Keratinocyte (primary cell): ENCODE measurements at regions not wholly inside any gene's neighbourhood (a gene's known extent, or its start where the extent isn't known, plus 50 kb on each side); places are given as distances from the start of the nearest gene placed in this dataset.

ENCODE experiments used
- DNase-seq: peaks from one replicate; pipeline ENCODE4 v3.0.0-alpha.2; 2011; ENCODE audit warnings: low read depth, missing footprints, low spot score
- FAIRE-seq: peaks from 2 replicates; lab custom pipeline; 2011; peaks lifted over from hg19 to GRCh38; lab: Jason Lieb, UNC
- H2AFZ ChIP-seq: 2 replicates; pipeline ENCODE4 v1.6.0; 2012; ENCODE audit warnings: low read length, control low read depth, inconsistent platforms; ENCODE audit not compliant: control insufficient read depth
- H3K27ac ChIP-seq: 2 replicates; pipeline ENCODE4 v1.5.1; 2011; ENCODE audit warnings: low read length; ENCODE audit not compliant: control insufficient read depth, insufficient read depth
- H3K27me3 ChIP-seq: 3 replicates; pipeline ENCODE4 v1.6.0; 2011; ENCODE audit warnings: low read length; ENCODE audit not compliant: control insufficient read depth, insufficient read depth; ENCODE audit errors: extremely low read depth
- H3K36me3 ChIP-seq, 2 experiments: 2 replicates in 1 of 2; 3 replicates in 1 of 2; pipeline ENCODE4 v1.5.1; 2011; ENCODE audit warnings: low read length in 2 of 2, mild to moderate bottlenecking in 1 of 2; ENCODE audit not compliant: control insufficient read depth in 2 of 2, insufficient read depth in 2 of 2; ENCODE audit errors: extremely low read depth in 1 of 2
- H3K4me1 ChIP-seq: 3 replicates; pipeline ENCODE4 v1.5.1; 2011; ENCODE audit warnings: low read length; ENCODE audit not compliant: control insufficient read depth, insufficient read depth; ENCODE audit errors: extremely low read depth
- H3K4me2 ChIP-seq: 3 replicates; pipeline ENCODE4 v1.6.0; 2011; ENCODE audit warnings: low read depth, low read length; ENCODE audit not compliant: control insufficient read depth, insufficient read depth; ENCODE audit errors: extremely low read depth
- H3K4me3 ChIP-seq, 3 experiments: fragments of 200-600 bp in 1 of 3; sonication (generic) in 1 of 3; 2 replicates in 2 of 3; 3 replicates in 1 of 3; pipeline ENCODE4 v1.5.1; 2011 to 2016; ENCODE audit warnings: low read length in 3 of 3, mild to moderate bottlenecking in 3 of 3, control low read depth in 2 of 3, inconsistent platforms in 1 of 3, low read depth in 1 of 3, mixed read lengths in 1 of 3, mixed run types in 1 of 3, moderate library complexity in 1 of 3; ENCODE audit not compliant: control insufficient read depth in 2 of 3, insufficient read depth in 2 of 3; ENCODE audit errors: extremely low read depth in 1 of 3
- H3K79me2 ChIP-seq: 2 replicates; pipeline ENCODE4 v1.6.0; 2012; ENCODE audit warnings: low read length; ENCODE audit not compliant: control insufficient read depth, insufficient read depth
- H3K9ac ChIP-seq: 3 replicates; pipeline ENCODE4 v1.6.0; 2011; ENCODE audit warnings: low read length; ENCODE audit not compliant: control insufficient read depth, insufficient read depth; ENCODE audit errors: extremely low read depth
- H3K9me1 ChIP-seq: 3 replicates; pipeline ENCODE4 v1.6.0; 2011; ENCODE audit warnings: low read length; ENCODE audit not compliant: control insufficient read depth, insufficient read depth; ENCODE audit errors: extremely low read depth
- H3K9me3 ChIP-seq: 2 replicates; pipeline ENCODE4 v1.5.1; 2012; ENCODE audit warnings: low read depth, low read length; ENCODE audit not compliant: control insufficient read depth
- H4K20me1 ChIP-seq: 3 replicates; pipeline ENCODE4 v1.6.0; 2011; ENCODE audit warnings: low read length; ENCODE audit not compliant: control insufficient read depth, insufficient read depth; ENCODE audit errors: extremely low read depth
- EZH2 ChIP-seq: IDR thresholded peaks from one replicate; pipeline ENCODE4 v1.6.1; 2012; ENCODE audit warnings: inconsistent platforms, mild to moderate bottlenecking, low read length, moderate library complexity
- dilution Hi-C: fragments of 300-500 bp; cut with MboI; formaldehyde crosslinking; loops from one replicate; pipeline ENCODE4 v1.7.0; 2020; ENCODE audit warnings: low sequenced_read_pairs; ENCODE audit not compliant: extremely low pct_ligation_motif_present
- TF ChIP-seq, protein P1 (sequence below), 3 experiments: IDR thresholded peaks in 1 of 3; conservative IDR thresholded peaks in 1 of 3; optimal IDR thresholded peaks in 1 of 3; 2 replicates in 2 of 3; 3 replicates in 1 of 3; pipeline versions ENCODE3 to v1.5.1; 2011; ENCODE audit warnings: low read length in 3 of 3, mild to moderate bottlenecking in 3 of 3, moderate library complexity in 2 of 3, control low read depth in 1 of 3, inconsistent platforms in 1 of 3; ENCODE audit not compliant: insufficient read depth in 2 of 3; ENCODE audit errors: extremely low read depth in 1 of 3

- no peak overlapping the region for H2AFZ ChIP-seq
- no peaks in the 10 kb centered on the region for H3K36me3 ChIP-seq
- H3K27me3 ChIP-seq = no peaks in the 10 kb centered on the region
- dilution Hi-C loops = no loop called here
- H3K27ac ChIP-seq = no peak overlapping the region
- FAIRE-seq = no peak
- H3K9ac ChIP-seq = no peak overlapping the region
- no peak for DNase-seq
- no peaks in the 10 kb centered on the region for H3K9me3 ChIP-seq
- TF ChIP-seq EZH2 = no peak
- TF ChIP-seq, protein P1, sequence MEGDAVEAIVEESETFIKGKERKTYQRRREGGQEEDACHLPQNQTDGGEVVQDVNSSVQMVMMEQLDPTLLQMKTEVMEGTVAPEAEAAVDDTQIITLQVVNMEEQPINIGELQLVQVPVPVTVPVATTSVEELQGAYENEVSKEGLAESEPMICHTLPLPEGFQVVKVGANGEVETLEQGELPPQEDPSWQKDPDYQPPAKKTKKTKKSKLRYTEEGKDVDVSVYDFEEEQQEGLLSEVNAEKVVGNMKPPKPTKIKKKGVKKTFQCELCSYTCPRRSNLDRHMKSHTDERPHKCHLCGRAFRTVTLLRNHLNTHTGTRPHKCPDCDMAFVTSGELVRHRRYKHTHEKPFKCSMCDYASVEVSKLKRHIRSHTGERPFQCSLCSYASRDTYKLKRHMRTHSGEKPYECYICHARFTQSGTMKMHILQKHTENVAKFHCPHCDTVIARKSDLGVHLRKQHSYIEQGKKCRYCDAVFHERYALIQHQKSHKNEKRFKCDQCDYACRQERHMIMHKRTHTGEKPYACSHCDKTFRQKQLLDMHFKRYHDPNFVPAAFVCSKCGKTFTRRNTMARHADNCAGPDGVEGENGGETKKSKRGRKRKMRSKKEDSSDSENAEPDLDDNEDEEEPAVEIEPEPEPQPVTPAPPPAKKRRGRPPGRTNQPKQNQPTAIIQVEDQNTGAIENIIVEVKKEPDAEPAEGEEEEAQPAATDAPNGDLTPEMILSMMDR (optimal IDR thresholded peaks at IDR 0.05 in 1 of 3, IDR thresholded peaks at IDR 0.05 in 1 of 3, conservative IDR thresholded peaks at IDR 0.05 in 1 of 3; ENCODE audit: extremely low read depth in 1 of 3, insufficient read depth in 2 of 3, low read length in 3 of 3) = no peak
- H3K4me3 ChIP-seq = no peak overlapping the region
- H4K20me1 ChIP-seq = no peaks in the 10 kb centered on the region
- no peaks in the 10 kb centered on the region for H3K4me1 ChIP-seq
- no peaks in the 10 kb centered on the region for H3K9me1 ChIP-seq
- H3K79me2 ChIP-seq = no peaks in the 10 kb centered on the region
- no peak overlapping the region for H3K4me2 ChIP-seq
These were observed 430.5 kb upstream of the RORB start for GRCh38 chr9:74066605-74067004.

DNA sequence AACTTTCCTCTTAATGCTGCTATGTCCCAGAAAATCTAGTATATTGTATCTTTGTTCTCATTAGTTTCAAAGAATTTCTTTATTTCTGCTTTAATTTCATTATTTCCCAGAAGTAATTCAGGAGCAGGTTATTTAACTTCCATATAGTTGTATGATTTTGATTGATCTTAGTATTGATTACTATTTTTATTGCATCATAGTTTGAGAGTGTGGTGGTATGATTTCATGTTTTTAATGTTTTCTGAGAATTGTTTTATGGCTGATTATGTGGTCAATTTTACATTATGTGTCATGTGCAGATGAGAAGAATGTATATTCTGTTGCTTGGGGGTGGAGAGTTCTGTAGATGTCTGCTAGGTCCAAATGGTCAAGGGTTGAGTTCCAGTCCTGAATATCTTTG, 425.6 kb upstream of the RORB start:
- no peaks in the 10 kb centered on the region for H3K36me3 ChIP-seq
- no peaks in the 10 kb centered on the region for H3K9me1 ChIP-seq
- H3K4me3 ChIP-seq = no peak overlapping the region
- H3K9me3 ChIP-seq = no peaks in the 10 kb centered on the region
- FAIRE-seq = no peak
- H3K79me2 ChIP-seq = no peaks in the 10 kb centered on the region
- no peak overlapping the region for H3K27ac ChIP-seq
- no peaks in the 10 kb centered on the region for H4K20me1 ChIP-seq
- dilution Hi-C loops = no loop called here
- H2AFZ ChIP-seq = no peak overlapping the region
- no peak for DNase-seq
- no peaks in the 10 kb centered on the region for H3K4me1 ChIP-seq
- no peak for TF ChIP-seq EZH2
- TF ChIP-seq, protein P1 (optimal IDR thresholded peaks at IDR 0.05 in 1 of 3, IDR thresholded peaks at IDR 0.05 in 1 of 3, conservative IDR thresholded peaks at IDR 0.05 in 1 of 3; ENCODE audit: extremely low read depth in 1 of 3, insufficient read depth in 2 of 3, low read length in 3 of 3) = no peak
- no peak overlapping the region for H3K4me2 ChIP-seq
- no peaks in the 10 kb centered on the region for H3K27me3 ChIP-seq
- no peak overlapping the region for H3K9ac ChIP-seq
